ENCODE measurements at regions not wholly inside any gene's neighbourhood (a gene's known extent, or its start where the extent isn't known, plus 50 kb on each side); places are given as distances from the start of the nearest gene placed in this dataset.
A peak's percentile ranks its signal among the peaks of the same experiment; 100 is the strongest.

DNA sequence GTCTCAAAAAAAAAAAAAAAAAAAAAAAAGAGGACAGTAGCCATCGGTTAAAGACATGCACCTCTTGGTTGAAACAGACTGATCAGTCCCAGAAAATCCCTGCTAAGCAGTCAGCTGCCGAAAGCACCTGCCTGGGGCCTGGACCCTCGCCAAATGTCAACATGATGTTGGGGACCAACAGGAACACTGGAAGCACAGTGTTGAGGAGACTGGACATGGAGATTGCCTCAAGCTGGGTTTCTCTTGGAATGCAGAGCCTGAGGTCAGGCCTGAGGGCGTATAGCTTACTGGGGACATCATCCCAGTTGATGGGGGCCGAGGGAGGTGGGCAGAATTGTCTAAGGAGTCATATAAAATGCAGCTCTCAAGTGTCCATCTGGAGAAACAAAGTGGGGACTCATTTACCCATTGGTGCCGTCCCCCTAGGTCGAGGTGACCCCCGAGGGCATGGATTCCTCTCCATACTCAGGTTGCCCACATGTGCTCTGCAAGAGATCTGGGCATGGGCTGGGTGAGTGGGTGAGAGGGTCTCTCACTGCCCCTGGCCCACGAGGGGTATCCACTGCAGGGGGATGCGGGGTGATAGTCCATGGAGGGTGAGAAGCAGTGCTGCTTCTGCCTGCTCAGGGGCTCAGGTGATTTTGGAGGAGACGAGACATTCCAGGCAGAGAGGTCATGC is 164.5 kb downstream of the URI1 start:
- no peaks in the 10 kb centered on the region for H3K4me1 ChIP-seq (ENCODE audit: insufficient read depth, low read length)
- H3K27ac ChIP-seq (ENCODE audit: low read depth, low read length), result no peak overlapping the region
- H3K4me3 ChIP-seq (ENCODE audit: insufficient read depth, low read length), result no peak overlapping the region
- no peak overlapping the region for H2AFZ ChIP-seq (ENCODE audit: low read length)
- DNase-seq (ENCODE audit: insufficient read length, low spot score, missing footprints), result peak; percentile 46
- no peaks in the 10 kb centered on the region for H4K20me1 ChIP-seq (ENCODE audit: insufficient read depth, low read length)
- H3K9me3 ChIP-seq (ENCODE audit: low read depth, low read length), result no peaks in the 10 kb centered on the region
- H3K4me2 ChIP-seq (ENCODE audit: insufficient read depth, low read length), result no peak overlapping the region
- H3K27me3 ChIP-seq (ENCODE audit: insufficient read depth, low read length), result no peaks in the 10 kb centered on the region
- no peaks in the 10 kb centered on the region for H3K36me3 ChIP-seq (ENCODE audit: insufficient read depth, low read length)
- H3K79me2 ChIP-seq (ENCODE audit: insufficient read depth, low read length), result no peaks in the 10 kb centered on the region
- TF ChIP-seq, protein P1, sequence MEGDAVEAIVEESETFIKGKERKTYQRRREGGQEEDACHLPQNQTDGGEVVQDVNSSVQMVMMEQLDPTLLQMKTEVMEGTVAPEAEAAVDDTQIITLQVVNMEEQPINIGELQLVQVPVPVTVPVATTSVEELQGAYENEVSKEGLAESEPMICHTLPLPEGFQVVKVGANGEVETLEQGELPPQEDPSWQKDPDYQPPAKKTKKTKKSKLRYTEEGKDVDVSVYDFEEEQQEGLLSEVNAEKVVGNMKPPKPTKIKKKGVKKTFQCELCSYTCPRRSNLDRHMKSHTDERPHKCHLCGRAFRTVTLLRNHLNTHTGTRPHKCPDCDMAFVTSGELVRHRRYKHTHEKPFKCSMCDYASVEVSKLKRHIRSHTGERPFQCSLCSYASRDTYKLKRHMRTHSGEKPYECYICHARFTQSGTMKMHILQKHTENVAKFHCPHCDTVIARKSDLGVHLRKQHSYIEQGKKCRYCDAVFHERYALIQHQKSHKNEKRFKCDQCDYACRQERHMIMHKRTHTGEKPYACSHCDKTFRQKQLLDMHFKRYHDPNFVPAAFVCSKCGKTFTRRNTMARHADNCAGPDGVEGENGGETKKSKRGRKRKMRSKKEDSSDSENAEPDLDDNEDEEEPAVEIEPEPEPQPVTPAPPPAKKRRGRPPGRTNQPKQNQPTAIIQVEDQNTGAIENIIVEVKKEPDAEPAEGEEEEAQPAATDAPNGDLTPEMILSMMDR (IDR thresholded peaks at IDR 0.05; ENCODE audit: extremely low read depth, low read depth, low read length), result no peak

DNA sequence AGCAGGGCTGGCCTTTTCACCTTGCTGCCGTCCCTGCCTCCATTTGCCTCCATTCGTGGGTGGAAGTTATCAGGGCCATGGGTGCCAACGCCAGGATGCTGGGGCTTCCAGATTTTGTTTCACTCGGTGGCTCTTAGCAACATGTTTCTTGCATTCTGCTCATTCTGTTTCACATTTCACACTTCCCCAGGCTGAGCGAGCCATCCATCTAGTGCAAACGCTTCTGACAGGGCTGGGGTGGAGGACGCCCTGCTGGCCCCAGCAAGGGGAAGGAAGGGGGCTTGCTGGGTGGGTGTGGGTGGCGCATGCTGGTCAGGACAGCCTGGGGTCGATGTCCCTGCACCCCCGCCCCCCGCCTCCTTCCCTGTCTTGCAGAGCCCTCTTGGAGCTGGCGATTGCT is 165.2 kb downstream of the URI1 start:
- Histone ChIP-seq H3K4me3 (ENCODE audit: insufficient read depth, low read length) (no peak overlapping the region), H3K27me3 (ENCODE audit: insufficient read depth, low read length) (no peaks in the 10 kb centered on the region), H3K4me2 (ENCODE audit: insufficient read depth, low read length) (no peak overlapping the region), H3K36me3 (ENCODE audit: insufficient read depth, low read length) (no peaks in the 10 kb centered on the region), H2AFZ (ENCODE audit: low read length) (no peak overlapping the region), H3K4me1 (ENCODE audit: insufficient read depth, low read length) (no peaks in the 10 kb centered on the region), H3K9me3 (ENCODE audit: low read depth, low read length) (no peaks in the 10 kb centered on the region), H3K27ac (ENCODE audit: low read depth, low read length) (no peak overlapping the region), H3K79me2 (ENCODE audit: insufficient read depth, low read length) (no peaks in the 10 kb centered on the region), H4K20me1 (ENCODE audit: insufficient read depth, low read length) (no peaks in the 10 kb centered on the region)
- TF ChIP-seq, protein P1 (IDR thresholded peaks at IDR 0.05; ENCODE audit: extremely low read depth, low read depth, low read length), result no peak
- DNase-seq (ENCODE audit: insufficient read length, low spot score, missing footprints), result no peak

DNA sequence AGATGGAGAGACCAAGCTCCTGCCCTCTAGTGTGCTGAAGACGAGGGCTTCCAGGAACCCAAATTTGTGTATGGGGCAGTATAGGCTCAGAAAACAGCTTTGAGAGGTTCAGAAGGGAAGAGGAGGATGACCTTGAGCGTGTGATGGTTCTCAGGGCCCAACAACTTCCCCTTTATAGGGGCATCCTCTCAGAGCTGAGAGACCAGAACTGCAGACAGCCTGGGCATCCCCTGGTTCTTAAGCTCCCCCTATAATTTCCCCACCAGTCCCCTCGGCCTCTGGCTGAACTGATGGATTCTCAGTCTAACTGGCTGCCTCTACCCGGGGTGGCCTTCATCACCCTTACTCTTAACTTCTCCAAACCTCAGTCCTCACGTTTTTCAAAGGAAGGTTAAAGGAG is 167.5 kb downstream of the URI1 start:
- Histone ChIP-seq H3K27me3 (ENCODE audit: insufficient read depth, low read length) (no peaks in the 10 kb centered on the region), H3K79me2 (ENCODE audit: insufficient read depth, low read length) (no peaks in the 10 kb centered on the region), H3K4me1 (ENCODE audit: insufficient read depth, low read length) (no peaks in the 10 kb centered on the region), H4K20me1 (ENCODE audit: insufficient read depth, low read length) (no peaks in the 10 kb centered on the region), H3K27ac (ENCODE audit: low read depth, low read length) (no peak overlapping the region), H3K4me3 (ENCODE audit: insufficient read depth, low read length) (no peak overlapping the region), H3K4me2 (ENCODE audit: insufficient read depth, low read length) (no peak overlapping the region), H3K36me3 (ENCODE audit: insufficient read depth, low read length) (no peaks in the 10 kb centered on the region), H3K9me3 (ENCODE audit: low read depth, low read length) (no peaks in the 10 kb centered on the region), H2AFZ (ENCODE audit: low read length) (no peak overlapping the region)
- no peak for DNase-seq (ENCODE audit: insufficient read length, low spot score, missing footprints)
- TF ChIP-seq, protein P1 (IDR thresholded peaks at IDR 0.05; ENCODE audit: extremely low read depth, low read depth, low read length), result no peak

DNA sequence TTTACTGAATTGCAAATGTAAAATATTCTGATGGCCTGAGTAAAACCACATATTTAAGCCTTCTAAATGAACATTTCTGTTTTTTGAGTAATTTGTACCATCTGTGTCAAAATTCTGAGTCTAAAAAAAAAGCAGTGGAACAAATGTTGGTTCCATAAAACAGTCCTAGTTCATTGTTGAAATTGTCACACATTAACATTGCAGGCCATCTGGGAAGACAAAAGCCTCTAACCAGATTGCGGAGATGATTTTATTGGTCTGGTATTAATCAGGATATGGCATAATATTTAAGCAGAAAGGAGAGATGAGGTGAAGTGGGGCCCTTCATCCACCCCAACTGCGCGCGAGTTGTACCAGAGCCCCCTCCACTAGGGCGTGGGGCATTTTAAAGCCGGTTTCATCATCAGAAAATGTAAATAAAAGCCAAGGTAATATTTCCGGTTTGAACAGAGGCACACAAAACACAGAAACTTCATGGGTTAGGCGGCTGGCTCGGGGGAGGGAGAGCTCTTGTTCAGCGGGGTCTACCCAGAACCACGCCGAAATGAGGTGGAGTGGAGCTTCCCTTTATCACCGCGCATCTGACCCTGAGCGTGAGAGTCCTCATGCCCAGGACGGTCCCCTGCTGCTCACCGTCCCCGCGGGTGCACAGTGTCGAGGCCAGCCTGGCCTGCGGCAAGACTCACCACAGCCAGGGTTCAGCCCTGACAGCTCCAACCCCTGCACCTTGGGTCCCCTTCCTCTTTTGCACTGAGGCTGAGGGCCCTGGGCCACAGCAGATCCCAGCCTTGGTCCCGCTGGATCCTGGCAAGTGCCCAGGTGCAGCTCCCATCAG is 169.2 kb downstream of the URI1 start:
- H3K27me3 ChIP-seq (ENCODE audit: insufficient read depth, low read length), result no peaks in the 10 kb centered on the region
- H3K4me2 ChIP-seq (ENCODE audit: insufficient read depth, low read length), result no peak overlapping the region
- H4K20me1 ChIP-seq (ENCODE audit: insufficient read depth, low read length), result no peaks in the 10 kb centered on the region
- TF ChIP-seq, protein P1 (IDR thresholded peaks at IDR 0.05; ENCODE audit: extremely low read depth, low read depth, low read length), result no peak
- no peak for DNase-seq (ENCODE audit: insufficient read length, low spot score, missing footprints)
- H3K4me3 ChIP-seq (ENCODE audit: insufficient read depth, low read length), result no peak overlapping the region
- H3K36me3 ChIP-seq (ENCODE audit: insufficient read depth, low read length), result no peaks in the 10 kb centered on the region
- no peaks in the 10 kb centered on the region for H3K79me2 ChIP-seq (ENCODE audit: insufficient read depth, low read length)
- H3K27ac ChIP-seq (ENCODE audit: low read depth, low read length), result no peak overlapping the region
- no peak overlapping the region for H2AFZ ChIP-seq (ENCODE audit: low read length)
- no peaks in the 10 kb centered on the region for H3K9me3 ChIP-seq (ENCODE audit: low read depth, low read length)
- H3K4me1 ChIP-seq (ENCODE audit: insufficient read depth, low read length), result no peaks in the 10 kb centered on the region
